ENCODE measurements at regions not wholly inside any gene's neighbourhood (a gene's known extent, or its start where the extent isn't known, plus 50 kb on each side); places are given as distances from the start of the nearest gene placed in this dataset.
"Not testable (repeated sequence)": the region's sequence is repeated elsewhere in the genome, so short reads cannot be mapped to it uniquely, and the experiment has no call there.

GRCh38 chrX:45472968-45473367 lies 272.3 kb upstream of the DIPK2B start:
- peaks cover 3% of the 10 kb centered on the region for H3K27me3 Mint-ChIP-seq
- DNase-seq (no peak), ATAC-seq (no peak)
- no peak for TF ChIP-seq CTCF (IDR thresholded peaks at IDR 0.05)
- POLR2A ChIA-PET: no interaction called here
- CTCF ChIA-PET: no interaction called here
- no peak overlapping the region for H3K4me3 Mint-ChIP-seq
- H3K36me3 Mint-ChIP-seq (ENCODE audit: low read depth): no peaks in the 10 kb centered on the region
- H3K9me3 Mint-ChIP-seq: no peaks in the 10 kb centered on the region
- H3K4me1 Mint-ChIP-seq (ENCODE audit: low read depth): no peaks in the 10 kb centered on the region
- H3K27ac Mint-ChIP-seq: no peak overlapping the region
- intact Hi-C loops (cut with micrococcal nuclease): no loop called here

GRCh38 chrX:45467537-45467936 lies 266.9 kb upstream of the DIPK2B start:
- POLR2A ChIA-PET; ATAC-seq; H3K9me3 Mint-ChIP-seq; DNase-seq; H3K36me3 Mint-ChIP-seq (ENCODE audit: low read depth); CTCF ChIA-PET; H3K4me1 Mint-ChIP-seq (ENCODE audit: low read depth); H3K4me3 Mint-ChIP-seq; H3K27me3 Mint-ChIP-seq; intact Hi-C loops (cut with micrococcal nuclease); H3K27ac Mint-ChIP-seq: not testable (repeated sequence)

GRCh38 chrX:45455732-45456131 lies 255.1 kb upstream of the DIPK2B start:
- ATAC-seq; H3K27me3 Mint-ChIP-seq; intact Hi-C loops (cut with micrococcal nuclease); H3K36me3 Mint-ChIP-seq (ENCODE audit: low read depth); DNase-seq; H3K9me3 Mint-ChIP-seq; POLR2A ChIA-PET; H3K4me3 Mint-ChIP-seq; H3K4me1 Mint-ChIP-seq (ENCODE audit: low read depth); H3K27ac Mint-ChIP-seq; CTCF ChIA-PET: not testable (repeated sequence)

- no peak for TF ChIP-seq CTCF (IDR thresholded peaks at IDR 0.05)
- DNase-seq (no peak), ATAC-seq (no peak)
- Mint-ChIP-seq H3K4me1 (ENCODE audit: low read depth) (no peaks in the 10 kb centered on the region), H3K9me3 (no peaks in the 10 kb centered on the region), H3K36me3 (ENCODE audit: low read depth) (no peaks in the 10 kb centered on the region), H3K27me3 (no peaks in the 10 kb centered on the region), H3K27ac (no peak overlapping the region), H3K4me3 (no peak overlapping the region)
- CTCF ChIA-PET: no interaction called here
- intact Hi-C loops (cut with micrococcal nuclease): no loop called here
- POLR2A ChIA-PET: no interaction called here
These were observed 253.6 kb upstream of the DIPK2B start for GRCh38 chrX:45454290-45454689.

GRCh38 chrX:45449982-45450381 lies 249.3 kb upstream of the DIPK2B start:
- ChIA-PET CTCF (no interaction called here), POLR2A (no interaction called here)
- Mint-ChIP-seq H3K36me3 (ENCODE audit: low read depth) (no peaks in the 10 kb centered on the region), H3K27me3 (peaks cover 1% of the 10 kb centered on the region), H3K4me3 (no peak overlapping the region), H3K27ac (no peak overlapping the region), H3K9me3 (no peaks in the 10 kb centered on the region), H3K4me1 (ENCODE audit: low read depth) (peaks cover 7% of the 10 kb centered on the region)
- ATAC-seq (no peak), DNase-seq (no peak)
- TF ChIP-seq CTCF (IDR thresholded peaks at IDR 0.05): no peak
- intact Hi-C loops (cut with micrococcal nuclease): no loop called here

GRCh38 chrX:45447995-45448394 lies 247.3 kb upstream of the DIPK2B start:
- no peak for TF ChIP-seq CTCF (IDR thresholded peaks at IDR 0.05)
- Mint-ChIP-seq H3K4me1 (ENCODE audit: low read depth) (peaks cover 7% of the 10 kb centered on the region), H3K27ac (no peak overlapping the region)

More at GRCh38 chrX:45447995-45448394, 247.3 kb upstream of the DIPK2B start:
- ChIA-PET CTCF (no interaction called here), POLR2A (no interaction called here)
- no peak overlapping the region for H3K4me3 Mint-ChIP-seq
- ATAC-seq: no peak
- H3K9me3 Mint-ChIP-seq: no peaks in the 10 kb centered on the region
- intact Hi-C loops (cut with micrococcal nuclease): no loop called here
- H3K27me3 Mint-ChIP-seq: peaks cover 1% of the 10 kb centered on the region
- no peaks in the 10 kb centered on the region for H3K36me3 Mint-ChIP-seq (ENCODE audit: low read depth)
- no peak for DNase-seq
